H1 (cell line): ENCODE measurements at regions not wholly inside any gene's neighbourhood (a gene's known extent, or its start where the extent isn't known, plus 50 kb on each side); places are given as distances from the start of the nearest gene placed in this dataset.

Experiments
- CBX8 ChIP-seq: fragments of 300-800, 300-1000 bp; sonication (generic); IDR thresholded peaks from 2 replicates; pipeline ENCODE4 v1.7.1; 2016; ENCODE audit warnings: low read depth, low read length, borderline replicate concordance
- CHD7 ChIP-seq: fragments of 300-600 bp; sonication (generic); IDR thresholded peaks from 2 replicates; pipeline ENCODE4 v1.7.1; 2012; ENCODE audit warnings: low read length, moderate library complexity, mild to moderate bottlenecking, inconsistent platforms; ENCODE audit not compliant: insufficient replicate concordance
- NRF1 ChIP-seq: IDR thresholded peaks from 2 replicates; pipeline ENCODE4 v1.6.1; 2011; ENCODE audit warnings: mild to moderate bottlenecking, low read depth, low read length, improper control_type of control experiment
- TAF1 ChIP-seq: IDR thresholded peaks from 2 replicates; pipeline ENCODE4 v1.6.1; 2011; ENCODE audit warnings: mild to moderate bottlenecking, low read depth, low read length
- TBP ChIP-seq: IDR thresholded peaks from 2 replicates; pipeline ENCODE4 v1.6.1; 2011; ENCODE audit warnings: low read depth, low read length, improper control_type of control experiment

GRCh38 chr14:49456589-49456988 is 129.6 kb downstream of the RPS29 start (continued):
- TF ChIP-seq CHD7 = no peak
- no peak for TF ChIP-seq TBP
- no peak for TF ChIP-seq NRF1
- TF ChIP-seq TAF1 = no peak
- TF ChIP-seq CBX8 = no peak
